Stimulated activated CD8-positive, alpha-beta memory T cell treated with anti-CD3 and anti-CD28 coated beads, Interleukin-15, amount 100 ng/mL, for 1 hour (primary cell): ENCODE measurements at regions not wholly inside any gene's neighbourhood (a gene's known extent, or its start where the extent isn't known, plus 50 kb on each side); places are given as distances from the start of the nearest gene placed in this dataset.

Experiments
- DNase-seq: peaks from one replicate; pipeline ENCODE4 v3.0.0-alpha.2; 2020; ENCODE audit warnings: low read depth

DNA sequence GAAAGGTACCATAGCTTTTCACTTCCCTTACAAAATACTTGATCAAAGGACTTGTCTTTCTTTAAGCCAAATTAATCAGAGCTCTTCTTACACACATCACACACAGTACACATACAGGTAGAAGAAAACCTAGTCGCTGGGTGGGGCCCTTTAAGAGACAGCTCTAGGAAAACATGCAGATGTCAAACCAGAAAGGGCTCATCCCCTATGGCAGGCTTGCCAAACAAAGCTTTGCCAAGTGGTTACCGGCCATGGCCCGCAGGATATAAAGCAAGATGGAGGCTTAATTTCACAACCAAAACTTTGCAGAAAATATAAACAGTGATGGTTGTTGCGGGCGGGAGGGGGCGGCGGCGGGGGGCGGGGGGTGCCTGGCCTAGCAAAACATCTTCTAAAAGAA lies 2156.0 kb upstream of the PIK3C3 start:
- DNase-seq: no peak

DNA sequence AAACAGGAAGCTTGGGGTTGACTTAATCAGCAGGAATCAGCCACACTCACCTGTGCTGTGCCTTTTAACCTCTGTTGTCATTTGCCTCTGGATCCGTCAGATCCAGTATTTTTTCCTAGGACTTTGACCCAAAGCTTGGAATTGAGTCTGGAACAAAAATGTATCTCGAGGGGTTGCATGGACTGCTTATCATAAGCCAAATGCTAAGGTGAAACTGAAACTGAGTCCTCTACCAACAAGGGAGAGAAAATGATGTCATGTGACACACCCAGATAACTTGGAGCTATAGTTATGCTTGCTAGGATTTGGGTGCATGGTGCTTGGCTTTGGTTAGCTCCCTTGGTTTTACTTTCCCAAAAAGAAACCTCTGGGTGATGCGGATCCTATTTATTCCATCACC lies 2158.6 kb upstream of the PIK3C3 start:
- DNase-seq: no peak

GRCh38 chr18:39795350-39795749 lies 2159.7 kb upstream of the PIK3C3 start:
- no peak for DNase-seq

DNA sequence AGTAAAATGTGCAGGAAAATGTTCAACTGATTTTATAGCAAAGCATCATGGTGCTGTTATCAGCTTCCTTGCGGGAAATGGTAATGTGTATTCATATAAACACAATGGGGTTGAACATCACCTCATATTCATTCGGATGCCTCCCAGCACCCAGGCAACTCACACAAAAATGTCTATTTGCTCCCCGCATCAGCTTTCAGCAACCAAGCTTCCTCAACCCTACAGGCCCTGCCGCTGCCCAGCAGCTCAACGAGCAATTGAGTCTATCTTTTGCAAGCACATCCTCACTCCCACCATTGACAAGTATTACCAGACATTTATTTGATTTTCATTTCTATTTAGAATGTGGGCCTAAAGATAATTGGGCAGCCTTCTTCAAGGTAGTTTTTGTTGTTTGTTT lies 2161.4 kb upstream of the PIK3C3 start:
- DNase-seq: no peak

DNA sequence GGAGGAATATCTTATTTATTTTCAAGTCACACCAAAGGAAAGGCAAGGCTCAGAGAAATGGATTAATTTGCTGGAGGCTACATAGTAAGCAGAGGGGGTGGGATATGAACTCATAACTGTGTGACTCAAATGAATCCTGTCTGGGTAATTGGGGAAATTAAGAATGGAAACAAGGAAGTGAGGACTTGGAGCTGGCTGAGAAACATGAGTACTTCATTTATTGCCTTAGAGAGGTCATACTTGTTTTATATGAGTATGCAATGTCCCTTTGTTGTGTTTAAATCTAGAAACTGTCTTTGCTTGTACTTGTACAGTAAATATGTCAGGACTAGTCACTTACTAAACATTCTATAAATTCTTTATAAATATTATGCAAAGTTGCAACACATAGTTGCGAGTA lies 2166.7 kb upstream of the PIK3C3 start:
- DNase-seq: no peak

DNA sequence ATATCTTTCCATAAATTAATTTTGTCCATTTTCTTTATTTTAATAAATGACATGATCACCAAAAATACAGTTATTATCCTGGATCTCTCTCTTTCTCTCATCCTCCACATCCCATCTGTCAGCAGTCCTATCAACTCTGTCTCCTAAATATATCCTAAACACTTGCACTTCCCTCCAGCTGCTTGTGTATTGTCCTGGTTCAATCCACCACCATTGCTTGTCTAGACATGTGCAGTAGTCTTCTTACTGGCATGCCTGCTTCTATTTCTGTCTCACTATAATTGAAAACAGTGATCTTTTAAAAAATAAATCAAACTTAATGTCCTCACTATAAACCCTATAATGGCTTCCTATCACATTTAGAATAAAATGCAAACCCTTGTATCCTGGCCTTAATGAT lies 2168.6 kb upstream of the PIK3C3 start:
- no peak for DNase-seq

GRCh38 chr18:39784541-39784940 lies 2170.5 kb upstream of the PIK3C3 start:
- DNase-seq: no peak

GRCh38 chr18:39781565-39781964 lies 2173.5 kb upstream of the PIK3C3 start:
- DNase-seq: no peak

GRCh38 chr18:39780774-39781173 lies 2174.3 kb upstream of the PIK3C3 start:
- no peak for DNase-seq

GRCh38 chr18:39779926-39780325 lies 2175.1 kb upstream of the PIK3C3 start:
- DNase-seq: no peak

- DNase-seq: no peak
Measured at GRCh38 chr18:39776766-39777165, 2178.3 kb upstream of the PIK3C3 start.

- DNase-seq: no peak
Measured at GRCh38 chr18:39774957-39775598, 2180.0 kb upstream of the PIK3C3 start.

DNA sequence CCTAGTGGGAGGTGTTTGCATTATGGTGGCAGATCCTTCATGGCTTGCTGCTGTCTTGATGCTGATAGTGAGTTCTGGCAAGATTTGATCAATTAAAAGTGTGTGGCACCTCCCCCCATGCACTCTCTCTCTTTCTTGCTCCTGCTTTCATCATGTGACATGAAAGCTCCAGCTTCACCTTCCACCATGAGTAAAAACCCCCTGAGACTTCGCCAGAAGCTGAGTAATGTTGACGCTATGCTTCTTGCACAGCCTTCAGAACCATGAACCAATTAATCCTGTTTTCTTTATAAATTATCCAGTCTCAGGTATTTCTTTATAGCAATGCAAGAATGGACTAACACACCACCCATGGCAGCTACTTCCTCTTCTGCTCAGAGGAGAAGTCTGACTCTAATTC lies 2181.4 kb upstream of the PIK3C3 start:
- no peak for DNase-seq

DNA sequence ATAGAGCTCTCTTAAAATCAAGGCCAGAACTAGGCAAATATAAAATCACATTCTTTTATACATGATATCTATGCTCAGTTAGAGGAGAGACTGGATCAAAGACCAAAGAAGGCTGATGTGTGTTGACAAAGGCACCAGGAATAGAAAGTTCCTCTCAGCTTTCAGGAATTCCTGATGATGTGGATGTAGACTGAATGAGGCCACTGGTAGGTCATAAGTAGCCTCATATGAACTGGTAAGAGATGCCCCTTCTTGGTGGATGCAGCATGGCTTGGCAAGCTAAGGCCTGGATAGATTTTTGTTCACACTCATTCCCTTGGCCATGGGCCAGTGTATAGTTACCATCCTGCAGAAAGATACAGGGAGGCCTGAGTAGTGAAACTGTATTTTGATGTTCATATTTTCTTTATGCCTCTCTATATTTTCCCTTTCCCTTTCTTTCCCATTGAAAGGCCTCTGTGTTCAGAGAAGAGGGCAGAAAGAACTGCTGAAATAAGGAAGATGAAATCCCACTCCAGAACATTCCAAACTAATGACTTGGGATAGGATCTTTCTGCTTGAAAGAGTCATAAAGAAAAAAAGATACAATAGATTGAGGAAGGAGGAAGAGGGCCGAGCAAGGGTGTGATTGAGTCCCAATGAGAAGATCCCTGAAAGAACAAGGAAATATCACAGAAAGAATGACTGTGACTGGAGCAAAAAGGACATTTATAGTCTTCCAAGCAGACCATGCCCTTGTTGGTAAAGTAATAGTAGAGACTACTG lies 2182.7 kb upstream of the PIK3C3 start:
- DNase-seq: no peak

- DNase-seq: no peak
Measured at GRCh38 chr18:39770399-39770798, 2184.6 kb upstream of the PIK3C3 start.

DNA sequence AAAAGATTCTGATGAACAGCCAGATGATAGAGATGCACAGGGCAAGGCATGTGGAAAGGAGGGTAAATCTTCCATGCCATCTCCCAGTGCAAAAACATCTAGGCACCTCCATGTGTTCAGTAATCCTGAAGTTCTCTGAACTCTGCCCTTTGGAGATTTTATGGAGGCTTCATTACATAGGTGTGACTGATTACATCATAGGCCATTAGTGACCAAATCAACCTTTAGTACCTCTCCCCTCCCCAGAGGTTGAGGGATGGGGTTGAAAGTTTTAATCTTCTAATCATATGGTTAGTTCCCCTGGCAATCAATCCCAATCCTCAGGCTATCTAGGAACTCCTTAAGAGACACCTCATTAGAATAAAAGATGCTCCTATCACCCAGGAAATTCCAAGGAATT lies 2190.2 kb upstream of the PIK3C3 start:
- no peak for DNase-seq

DNA sequence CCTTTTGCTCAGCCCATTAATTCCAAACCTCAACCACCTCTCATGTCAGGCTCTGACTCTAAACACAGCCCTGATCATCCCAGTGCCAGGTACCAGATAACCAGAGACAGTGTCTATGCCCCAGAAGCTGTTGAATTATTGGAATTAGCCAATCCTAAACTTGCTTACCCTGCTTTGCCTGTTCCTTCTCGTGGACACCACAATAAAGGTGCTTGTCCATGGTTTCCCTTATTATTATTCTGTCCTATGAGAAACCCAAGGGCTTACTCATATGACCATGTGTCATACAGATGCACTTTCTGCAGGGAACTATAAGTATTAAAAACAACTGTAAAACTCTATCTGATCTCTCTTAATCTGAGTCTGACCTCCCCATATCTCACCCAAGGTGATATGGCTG lies 2193.8 kb upstream of the PIK3C3 start:
- no peak for DNase-seq

DNA sequence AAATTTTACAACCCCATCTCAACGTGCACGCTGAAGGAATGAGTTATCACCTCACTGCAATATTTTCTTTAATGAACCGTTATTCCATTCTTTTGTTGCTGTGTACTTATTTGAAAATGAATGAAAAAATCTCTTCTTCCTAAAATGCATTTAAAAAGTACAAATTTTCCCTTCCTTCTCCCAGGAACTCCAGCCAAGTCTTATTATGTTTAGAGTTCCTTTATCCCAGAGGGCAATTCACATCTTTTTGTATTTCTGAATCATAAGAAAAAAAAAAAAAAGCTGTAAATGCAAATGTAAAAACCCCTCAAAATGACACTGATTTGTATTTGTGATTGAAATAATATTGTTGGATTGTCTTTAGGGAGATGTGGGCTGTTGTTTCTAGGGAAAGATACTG lies 2194.3 kb upstream of the CELF4 start:
- no peak for DNase-seq

GRCh38 chr18:39753178-39753577 lies 2187.6 kb upstream of the CELF4 start:
- no peak for DNase-seq

- DNase-seq: no peak
Measured at GRCh38 chr18:39752351-39752750, 2186.8 kb upstream of the CELF4 start.

- no peak for DNase-seq
Measured at GRCh38 chr18:39751921-39752320, 2186.3 kb upstream of the CELF4 start.

DNA sequence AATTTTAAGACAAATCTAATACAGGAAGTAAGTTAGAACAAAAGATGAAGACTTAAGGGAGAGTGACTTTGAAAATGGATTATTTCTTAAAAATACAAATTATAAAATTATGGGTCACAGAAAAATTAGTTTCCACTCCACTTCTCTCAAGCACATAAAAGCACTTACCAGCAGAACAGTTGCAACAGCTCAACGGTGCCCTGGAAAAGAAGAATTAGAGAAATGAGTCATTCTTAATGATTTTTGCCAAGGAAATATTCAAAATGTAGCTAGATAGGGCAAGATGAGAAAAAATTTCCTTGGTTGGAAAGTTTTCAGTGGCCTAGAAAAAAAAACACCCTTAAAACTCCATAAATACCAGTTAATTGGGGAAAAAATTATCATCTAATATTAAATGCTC lies 2185.6 kb upstream of the CELF4 start:
- no peak for DNase-seq

DNA sequence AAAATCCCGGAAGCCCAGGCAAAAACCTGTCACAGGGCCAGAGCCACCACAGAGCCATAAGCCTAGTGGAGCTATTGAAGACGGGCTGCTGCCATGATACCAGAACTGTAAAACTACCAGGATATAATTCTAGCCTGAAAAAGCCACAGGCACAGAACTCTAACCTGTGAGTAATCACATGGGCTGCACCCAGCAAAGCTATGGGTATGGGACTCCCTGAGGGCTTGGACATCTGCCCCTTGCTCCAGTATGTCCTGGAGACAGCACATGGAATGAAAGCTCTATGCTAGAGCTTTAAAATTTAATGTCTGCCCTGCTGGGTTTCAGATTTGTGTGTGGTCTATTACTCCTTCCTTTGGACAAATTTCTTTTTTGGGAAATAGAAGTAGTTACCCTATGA lies 2183.6 kb upstream of the CELF4 start:
- no peak for DNase-seq

DNA sequence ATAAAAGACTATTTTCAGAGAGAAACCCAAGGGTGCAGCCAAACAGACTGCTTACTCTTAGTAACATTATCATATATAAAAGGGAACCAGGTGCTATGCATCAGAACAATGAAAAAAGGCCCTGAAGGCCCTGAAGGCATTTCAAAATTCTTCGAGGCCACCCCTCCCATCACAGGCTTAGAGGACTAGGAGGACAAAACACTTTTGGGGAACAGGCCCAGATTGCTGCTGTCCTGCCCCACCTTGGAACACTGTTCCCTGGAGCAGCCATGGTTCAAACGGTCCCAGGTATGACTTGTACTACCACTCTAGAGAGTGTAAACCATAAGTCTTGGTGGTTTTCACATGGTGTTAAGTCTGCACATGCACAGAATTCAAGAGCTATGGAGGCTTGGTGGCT lies 2183.1 kb upstream of the CELF4 start:
- no peak for DNase-seq
